Suprapubic skin (tissue), 4 donors: ENCODE measurements at regions not wholly inside any gene's neighbourhood (a gene's known extent, or its start where the extent isn't known, plus 50 kb on each side); places are given as distances from the start of the nearest gene placed in this dataset.

Experiments
- CTCF ChIP-seq, 2 donors: fragments of 200-600 bp in 1 of 2; fragments of 450-650 bp in 1 of 2; sonication (generic) in 1 of 2; IDR thresholded peaks; one replicate each; pipeline ENCODE4 v1.5.1; 2016 to 2019; ENCODE audit warnings: antibody characterized with exemption in 2 of 2, mild to moderate bottlenecking in 1 of 2, moderate library complexity in 1 of 2
- POLR2A ChIP-seq, 2 donors: fragments of 450-650 bp; IDR thresholded peaks; one replicate each; pipeline ENCODE4 v1.6.1; 2017; ENCODE audit warnings: antibody characterized with exemption in 2 of 2, mild to moderate bottlenecking in 2 of 2, moderate library complexity in 2 of 2
- POLR2AphosphoS5 ChIP-seq, 3 donors: sonication (generic); formaldehyde crosslinking; IDR thresholded peaks; one replicate each; pipeline ENCODE4 v1.6.1; 2017; ENCODE audit warnings: antibody characterized with exemption in 3 of 3

GRCh38 chrX:38929966-38930421, 128.7 kb downstream of the MID1IP1 start:
- no peak for TF ChIP-seq CTCF (IDR thresholded peaks at IDR 0.05)
- TF ChIP-seq POLR2A (IDR thresholded peaks at IDR 0.05): no peak
- TF ChIP-seq POLR2AphosphoS5 (IDR thresholded peaks at IDR 0.05): no peak
